H1 (cell line): ENCODE measurements at regions not wholly inside any gene's neighbourhood (a gene's known extent, or its start where the extent isn't known, plus 50 kb on each side); places are given as distances from the start of the nearest gene placed in this dataset.

Source experiments
- KDM1A ChIP-seq: fragments of 200-600, 300-600 bp; sonication (generic); IDR thresholded peaks from 2 replicates; pipeline ENCODE4 v1.7.1; 2016; ENCODE audit warnings: mild to moderate bottlenecking, low read length, borderline replicate concordance
- POLR2AphosphoS5 ChIP-seq: IDR thresholded peaks from 2 replicates; pipeline ENCODE4 v1.6.1; 2011; ENCODE audit warnings: low read depth, low read length
- POU5F1 ChIP-seq: IDR thresholded peaks from 2 replicates; pipeline ENCODE4 v1.6.1; 2011; ENCODE audit warnings: low read depth, mild to moderate bottlenecking, low read length, moderate library complexity
- RBBP5 ChIP-seq: IDR thresholded peaks from 2 replicates; pipeline ENCODE4 v1.7.1; 2012; ENCODE audit warnings: low read depth, mild to moderate bottlenecking, inconsistent platforms, low read length, moderate library complexity, borderline replicate concordance
- RXRA ChIP-seq: IDR thresholded peaks from 2 replicates; pipeline ENCODE4 v1.6.1; 2011; ENCODE audit warnings: low read depth, mild to moderate bottlenecking, low read length, moderate library complexity; ENCODE audit not compliant: insufficient read depth
- SP1 ChIP-seq: IDR thresholded peaks from 2 replicates; pipeline ENCODE4 v1.6.1; 2011; ENCODE audit warnings: low read depth, low read length
- SUZ12 ChIP-seq: fragments of 200-600 bp; sonication (generic); IDR thresholded peaks from 2 replicates; pipeline ENCODE4 v1.6.1; 2012; ENCODE audit warnings: mild to moderate bottlenecking, inconsistent platforms, low read length, moderate library complexity, mixed read lengths
- ZNF274 ChIP-seq: IDR thresholded peaks from 2 replicates; pipeline ENCODE4 v1.7.0; 2012; ENCODE audit warnings: low read length, borderline replicate concordance; ENCODE audit errors: extremely low read depth

GRCh38 chr5:124922255-124922975, 176.0 kb upstream of the ZNF608 start (continued):
- TF ChIP-seq SUZ12 = no peak
- TF ChIP-seq SP1 = no peak
- TF ChIP-seq RXRA = no peak
- no peak for TF ChIP-seq KDM1A
- TF ChIP-seq ZNF274 = no peak
- TF ChIP-seq POLR2AphosphoS5 = no peak
- no peak for TF ChIP-seq POU5F1
- TF ChIP-seq RBBP5 = no peak
